Endothelial cell of umbilical vein (primary cell): ENCODE measurements at regions not wholly inside any gene's neighbourhood (a gene's known extent, or its start where the extent isn't known, plus 50 kb on each side); places are given as distances from the start of the nearest gene placed in this dataset.
"Not testable (repeated sequence)": the region's sequence is repeated elsewhere in the genome, so short reads cannot be mapped to it uniquely, and the experiment has no call there.

Experiments used
- CTCF ChIP-seq, 2 donors: IDR thresholded peaks; 1 replicate in 1 of 2; 2 replicates in 1 of 2; pipeline ENCODE4 v1.5.1; 2011; ENCODE audit warnings: low read length in 2 of 2, mild to moderate bottlenecking in 2 of 2, moderate library complexity in 2 of 2, control low read depth in 1 of 2, inconsistent platforms in 1 of 2, low read depth in 1 of 2; ENCODE audit not compliant: insufficient read depth in 1 of 2; ENCODE audit errors: extremely low read depth in 1 of 2
- EZH2 ChIP-seq: IDR thresholded peaks from 2 replicates; pipeline ENCODE4 v1.6.1; 2012; ENCODE audit warnings: borderline replicate concordance, low read depth, mild to moderate bottlenecking, moderate library complexity, low read length, inconsistent platforms; ENCODE audit not compliant: severe bottlenecking
- GATA2 ChIP-seq: IDR thresholded peaks from 2 replicates; pipeline ENCODE4 v1.7.0; 2011; ENCODE audit warnings: low read depth, mild to moderate bottlenecking, moderate library complexity, mixed read lengths, low read length; ENCODE audit not compliant: insufficient read length, insufficient read depth
- MAX ChIP-seq: IDR thresholded peaks from 2 replicates; pipeline ENCODE4 v1.6.1; 2011; ENCODE audit not compliant: insufficient read depth, insufficient read length
- MYC ChIP-seq: IDR thresholded peaks from one replicate; pipeline ENCODE4 v1.6.1; 2011; ENCODE audit warnings: mild to moderate bottlenecking, low read depth, low read length
- POLR2A ChIP-seq: IDR thresholded peaks from 2 replicates; pipeline ENCODE4 v1.6.1; 2012; ENCODE audit warnings: low read depth, mild to moderate bottlenecking, control low read depth, low read length
- POLR2AphosphoS5 ChIP-seq: IDR thresholded peaks from 2 replicates; pipeline ENCODE4 v1.6.1; 2012; ENCODE audit warnings: low read depth, mild to moderate bottlenecking, control low read depth, low read length, moderate library complexity; ENCODE audit not compliant: insufficient read depth

- TF ChIP-seq CTCF (IDR thresholded peaks at IDR 0.05; ENCODE audit: extremely low read depth in 1 of 2, insufficient read depth in 1 of 2, low read depth in 1 of 2, low read length in 2 of 2); MYC; POLR2A; GATA2; POLR2AphosphoS5; EZH2; MAX: not testable (repeated sequence)
Observed at GRCh38 chr9:62843145-62843544, 1653.3 kb downstream of the SPATA31A7 start.
